Kidney (tissue), 13 donors: ENCODE measurements at regions not wholly inside any gene's neighbourhood (a gene's known extent, or its start where the extent isn't known, plus 50 kb on each side); places are given as distances from the start of the nearest gene placed in this dataset.

ENCODE experiments used
- DNase-seq, 5 donors: peaks; one replicate each; pipeline ENCODE4 v3.0.0-alpha.2; 2013 to 2020
- FAIRE-seq: peaks from 2 replicates; lab custom pipeline; 2012; peaks lifted over from hg19 to GRCh38; lab: Jason Lieb, UNC
- H3K27ac ChIP-seq, 2 donors: one replicate each; pipeline ENCODE4 v1.7.0; 2013; ENCODE audit warnings: low read depth in 2 of 2, low read length in 2 of 2, inconsistent platforms in 1 of 2
- H3K27me3 ChIP-seq: one replicate; pipeline ENCODE4 v1.7.1; 2013; ENCODE audit warnings: low read length, inconsistent platforms; ENCODE audit not compliant: control insufficient read depth, insufficient read depth
- H3K36me3 ChIP-seq, 3 donors: one replicate each; pipeline versions ENCODE4 v1.7.0 to v1.7.1; 2013; ENCODE audit warnings: low read length in 3 of 3, control low read depth in 1 of 3, inconsistent platforms in 1 of 3; ENCODE audit not compliant: insufficient read depth in 3 of 3, control insufficient read depth in 2 of 3
- H3K4me1 ChIP-seq, 3 donors: one replicate each; pipeline versions ENCODE4 v1.7.0 to v1.7.1; 2013; ENCODE audit warnings: low read length in 3 of 3, inconsistent platforms in 1 of 3, low read depth in 1 of 3; ENCODE audit not compliant: control insufficient read depth in 2 of 3, insufficient read depth in 2 of 3
- H3K4me3 ChIP-seq, 3 donors: one replicate each; pipeline versions ENCODE4 v1.7.0 to v1.8.1; 2013; ENCODE audit warnings: low read length in 3 of 3, control low read depth in 1 of 3, inconsistent platforms in 1 of 3
- H3K9ac ChIP-seq, 3 donors: one replicate each; pipeline versions ENCODE4 v1.7.0 to v1.7.1; 2013; ENCODE audit warnings: low read length in 3 of 3, control low read depth in 1 of 3, inconsistent platforms in 1 of 3
- H3K9me3 ChIP-seq, 3 donors: one replicate each; pipeline versions ENCODE4 v1.7.0 to v1.7.1; 2013; ENCODE audit warnings: low read length in 3 of 3, control low read depth in 1 of 3, inconsistent platforms in 1 of 3; ENCODE audit not compliant: control insufficient read depth in 2 of 3, insufficient read depth in 1 of 3
- CTCF ChIP-seq: IDR thresholded peaks from 3 replicates; pipeline ENCODE4 v1.5.1; 2012; ENCODE audit warnings: mild to moderate bottlenecking, moderate library complexity, borderline replicate concordance; ENCODE audit not compliant: insufficient read depth; ENCODE audit errors: extremely low read depth
- intact Hi-C: fragments of 100-400 bp; cut with DNase I; formaldehyde crosslinking; loops from one replicate; pipeline ENCODE4 v1.11.1; 2022
- donor health status: control.
- donor health status: control.
- donor health status: control.
- donor health status: control.
- donor health status: control.
- donor health status: DM: yes; HTN: yes; CAD: no.
- donor health status: Normal renal cell carcinoma (clear cell type).

GRCh38 chr6:163895162-163895561 lies 480.6 kb downstream of the QKI start:
- TF ChIP-seq CTCF, result no peak
- no peaks in the 10 kb centered on the region for H3K9me3 ChIP-seq
- H3K4me3 ChIP-seq, result no peak overlapping the region
- no peaks in the 10 kb centered on the region for H3K27me3 ChIP-seq
- H3K9ac ChIP-seq, result no peak overlapping the region
- FAIRE-seq (no peak), DNase-seq (no peak)
- H3K36me3 ChIP-seq, result no peaks in the 10 kb centered on the region
- H3K27ac ChIP-seq, result no peak overlapping the region
- intact Hi-C loops, result no loop called here
- no peaks in the 10 kb centered on the region for H3K4me1 ChIP-seq

- TF ChIP-seq CTCF, result no peak
- Histone ChIP-seq H3K4me3 (no peak overlapping the region), H3K4me1 (no peaks in the 10 kb centered on the region), H3K27me3 (no peaks in the 10 kb centered on the region), H3K9ac (no peak overlapping the region), H3K27ac (no peak overlapping the region), H3K9me3 (no peaks in the 10 kb centered on the region), H3K36me3 (no peaks in the 10 kb centered on the region)
- intact Hi-C loops, result no loop called here
- DNase-seq, result no peak
- no peak for FAIRE-seq
Observed at GRCh38 chr6:163893609-163894189, 479.2 kb downstream of the QKI start.

- Histone ChIP-seq H3K4me3 (no peak overlapping the region), H3K27ac (no peak overlapping the region), H3K9ac (no peak overlapping the region), H3K4me1 (no peaks in the 10 kb centered on the region), H3K9me3 (no peaks in the 10 kb centered on the region), H3K36me3 (no peaks in the 10 kb centered on the region), H3K27me3 (no peaks in the 10 kb centered on the region)
- TF ChIP-seq CTCF, result no peak
- DNase-seq (peak in 1 of 5 donors; percentile 2), FAIRE-seq (no peak)
- intact Hi-C loops, result no loop called here
Observed at GRCh38 chr6:163892824-163893561, 478.5 kb downstream of the QKI start.
